Gastroesophageal sphincter (tissue), 4 donors: ENCODE measurements at regions not wholly inside any gene's neighbourhood (a gene's known extent, or its start where the extent isn't known, plus 50 kb on each side); places are given as distances from the start of the nearest gene placed in this dataset.

Source experiments
- ATAC-seq: fragments of 150-250 bp; one replicate; pipeline ENCODE4 v1.9.1; 2016; ENCODE audit warnings: mild to moderate bottlenecking, moderate library complexity
- H3K27ac ChIP-seq, 4 donors: fragments of 200-600 bp; sonication (generic) in 3 of 4; 1 replicate in 3 of 4; 2 replicates in 1 of 4; pipeline ENCODE4 v1.5.1; 2016 to 2019
- H3K27me3 ChIP-seq: fragments of 200-600 bp; sonication (generic); one replicate; pipeline ENCODE4 v1.5.1; 2019
- H3K36me3 ChIP-seq, 2 donors: fragments of 200-600 bp; sonication (generic); one replicate each; pipeline ENCODE4 v1.5.1; 2019; ENCODE audit warnings: control low read depth in 1 of 2
- H3K4me1 ChIP-seq, 3 donors: fragments of 200-600 bp; sonication (generic); 1 replicate in 2 of 3; 2 replicates in 1 of 3; pipeline ENCODE4 v1.5.1; 2016 to 2019; ENCODE audit warnings: control low read depth in 2 of 3
- H3K4me3 ChIP-seq, 2 donors: fragments of 200-600 bp; sonication (generic); one replicate each; pipeline ENCODE4 v1.5.1; 2019; ENCODE audit warnings: mild to moderate bottlenecking in 1 of 2, moderate library complexity in 1 of 2
- H3K9me3 ChIP-seq, 3 donors: fragments of 200-600 bp; sonication (generic); one replicate each; pipeline ENCODE4 v1.5.1; 2017 to 2019; ENCODE audit warnings: control low read depth in 2 of 3
- CTCF ChIP-seq, 4 experiments: fragments of 200-600 bp in 2 of 4; fragments of 450-650 bp in 2 of 4; sonication (generic) in 1 of 4; IDR thresholded peaks; one replicate each; pipeline ENCODE4 v1.5.1; 2017 to 2019; ENCODE audit warnings: antibody characterized with exemption in 4 of 4, mild to moderate bottlenecking in 2 of 4, moderate library complexity in 2 of 4
- EP300 ChIP-seq: sonication (generic); formaldehyde crosslinking; IDR thresholded peaks from one replicate; pipeline ENCODE4 v1.6.1; 2017; ENCODE audit warnings: antibody characterized with exemption, mild to moderate bottlenecking
- POLR2A ChIP-seq, 2 donors: fragments of 450-650 bp; IDR thresholded peaks; one replicate each; pipeline ENCODE4 v1.6.1; 2017; ENCODE audit warnings: antibody characterized with exemption in 2 of 2, mild to moderate bottlenecking in 2 of 2, moderate library complexity in 1 of 2
- POLR2AphosphoS5 ChIP-seq: sonication (generic); formaldehyde crosslinking; IDR thresholded peaks from one replicate; pipeline ENCODE4 v1.6.1; 2017; ENCODE audit warnings: antibody characterized with exemption
- WGBS, 2 donors: methylation state at CpG; one replicate each; pipeline ENCODE4 v1.1.5; 2018; ENCODE audit warnings: low coverage in 1 of 2; 5-methylcytosine and 5-hydroxymethylcytosine counted together

- TF ChIP-seq POLR2A (IDR thresholded peaks at IDR 0.05) (no peak), EP300 (no peak)
- Histone ChIP-seq H3K27ac (no peak overlapping the region), H3K4me1 (no peaks in the 10 kb centered on the region), H3K4me3 (no peak overlapping the region), H3K27me3 (peaks cover 8% of the 10 kb centered on the region), H3K36me3 (no peaks in the 10 kb centered on the region), H3K9me3 (no peaks in the 10 kb centered on the region)
- no peak for ATAC-seq
- 67 to 83% methylated on average over 1 to 3 of the region's 6 CpGs for WGBS, 2 donors
Observed at GRCh38 chr10:71035511-71036296, 147.3 kb upstream of the PCBD1 start.

- TF ChIP-seq CTCF (IDR thresholded peaks at IDR 0.05) (no peak), POLR2AphosphoS5 (no peak), EP300 (no peak), POLR2A (IDR thresholded peaks at IDR 0.05) (no peak)
- Histone ChIP-seq H3K4me1 (no peaks in the 10 kb centered on the region), H3K36me3 (no peaks in the 10 kb centered on the region), H3K27me3 (peaks cover 9% of the 10 kb centered on the region), H3K4me3 (no peak overlapping the region), H3K27ac (no peak overlapping the region), H3K9me3 (no peaks in the 10 kb centered on the region)
- WGBS, 2 donors: 33 to 63% methylated on average over 2 to 3 of the region's 8 CpGs
- no peak for ATAC-seq
Observed at GRCh38 chr10:71036297-71036966, 148.1 kb upstream of the PCBD1 start.

- H3K27me3 ChIP-seq: peaks cover 12% of the 10 kb centered on the region
Observed at GRCh38 chr10:71038091-71038633, 149.8 kb upstream of the PCBD1 start.

GRCh38 chr10:71038921-71039320, 150.6 kb upstream of the PCBD1 start:
- TF ChIP-seq POLR2A (IDR thresholded peaks at IDR 0.05): no peak
- no peak for TF ChIP-seq CTCF (IDR thresholded peaks at IDR 0.05)
- no peak for TF ChIP-seq POLR2AphosphoS5
- TF ChIP-seq EP300: no peak
- peaks cover 17% of the 10 kb centered on the region for H3K27me3 ChIP-seq
- 75 to 100% methylated on average over 2 of the region's 2 CpGs for WGBS, 2 donors

More at GRCh38 chr10:71038091-71038633, 149.8 kb upstream of the PCBD1 start:
- Histone ChIP-seq H3K27ac (no peak overlapping the region), H3K9me3 (no peaks in the 10 kb centered on the region), H3K4me3 (no peak overlapping the region), H3K36me3 (no peaks in the 10 kb centered on the region), H3K4me1 (no peaks in the 10 kb centered on the region)
- WGBS, 2 donors: 72 to 75% methylated on average over 2 to 3 of the region's 3 CpGs
- no peak for TF ChIP-seq POLR2A (IDR thresholded peaks at IDR 0.05)
- no peak for TF ChIP-seq CTCF (IDR thresholded peaks at IDR 0.05)
- TF ChIP-seq EP300: no peak
- TF ChIP-seq POLR2AphosphoS5: no peak
- no peak for ATAC-seq

GRCh38 chr10:71039551-71039950, 151.2 kb upstream of the PCBD1 start:
- ATAC-seq: no peak

More at GRCh38 chr10:71038921-71039320, 150.6 kb upstream of the PCBD1 start:
- ATAC-seq: no peak
- Histone ChIP-seq H3K27ac (no peak overlapping the region), H3K4me3 (no peak overlapping the region), H3K9me3 (no peaks in the 10 kb centered on the region), H3K36me3 (no peaks in the 10 kb centered on the region), H3K4me1 (no peaks in the 10 kb centered on the region)

More at GRCh38 chr10:71039551-71039950, 151.2 kb upstream of the PCBD1 start:
- H3K4me3 ChIP-seq: no peak overlapping the region
- peaks cover 17% of the 10 kb centered on the region for H3K27me3 ChIP-seq
- no peaks in the 10 kb centered on the region for H3K4me1 ChIP-seq
- no peak overlapping the region for H3K27ac ChIP-seq
- H3K36me3 ChIP-seq: no peaks in the 10 kb centered on the region
- TF ChIP-seq EP300: no peak
- TF ChIP-seq POLR2AphosphoS5: no peak
- no peak for TF ChIP-seq POLR2A (IDR thresholded peaks at IDR 0.05)
- no peak for TF ChIP-seq CTCF (IDR thresholded peaks at IDR 0.05)
- WGBS, 2 donors: no CpG with 5 or more reads among the region's 9 CpGs
- H3K9me3 ChIP-seq: no peaks in the 10 kb centered on the region
